ENCODE measurements at regions not wholly inside any gene's neighbourhood (a gene's known extent, or its start where the extent isn't known, plus 50 kb on each side); places are given as distances from the start of the nearest gene placed in this dataset.

DNA sequence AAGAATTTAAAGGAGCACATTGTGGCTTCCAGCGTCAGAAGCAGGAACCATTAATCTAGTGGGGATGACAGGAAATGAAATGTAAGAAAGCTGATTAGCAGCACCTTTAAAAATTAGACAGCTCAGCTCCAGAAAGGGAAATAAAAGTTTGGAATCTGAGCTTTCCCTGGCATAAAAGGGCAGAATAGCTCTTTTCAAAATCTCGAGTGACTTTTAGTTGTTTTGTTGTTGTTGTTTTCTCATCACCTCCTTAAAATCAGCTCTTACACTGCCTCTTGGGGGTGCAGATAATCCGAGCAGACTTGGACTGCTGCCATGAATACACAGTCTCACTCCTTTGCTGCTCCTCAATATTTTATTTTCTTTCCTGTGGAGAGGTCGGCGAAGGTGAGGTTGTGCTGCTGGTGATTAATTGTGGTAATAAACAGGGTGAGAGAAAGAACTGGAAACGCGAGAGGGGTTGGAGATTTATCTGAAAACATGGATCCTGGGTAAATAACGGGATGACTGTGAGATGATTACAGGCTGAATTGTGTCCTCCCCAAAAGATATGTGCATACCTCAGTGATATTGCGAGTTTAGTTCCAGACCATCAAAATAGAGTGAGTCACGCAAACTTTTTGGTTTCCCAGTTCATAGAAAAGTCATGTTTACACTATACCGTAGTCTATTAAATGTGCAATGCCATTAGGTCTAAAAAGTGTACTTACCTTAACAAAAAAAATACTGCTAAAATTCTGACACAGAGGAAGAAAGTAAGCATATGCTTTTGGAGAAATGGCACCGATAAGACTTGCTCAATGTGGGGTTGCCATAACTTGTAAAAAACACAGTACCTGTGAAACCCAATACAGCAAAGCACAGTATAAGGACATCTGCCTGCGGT is 787.7 kb downstream of the UQCRFS1 start:
- DNase-seq, result no peak

DNA sequence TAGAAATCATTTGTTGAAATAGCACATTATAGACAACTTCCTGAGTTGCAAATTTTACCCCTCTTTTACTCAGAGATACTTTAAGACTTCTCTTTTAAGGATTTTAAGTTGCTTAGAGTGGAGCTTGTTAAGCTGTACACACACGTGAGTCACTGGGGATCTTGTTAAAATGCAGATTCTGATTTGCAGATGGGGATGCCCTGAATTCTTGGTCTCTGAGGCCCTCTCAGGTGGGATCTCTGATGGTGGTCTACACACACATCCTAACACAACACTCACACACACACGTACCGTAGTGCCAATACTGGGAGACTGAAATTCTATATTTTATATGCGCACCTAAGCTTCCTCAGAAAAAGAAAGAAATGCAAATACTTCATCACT is 788.3 kb downstream of the UQCRFS1 start:
- DNase-seq, result no peak

DNA sequence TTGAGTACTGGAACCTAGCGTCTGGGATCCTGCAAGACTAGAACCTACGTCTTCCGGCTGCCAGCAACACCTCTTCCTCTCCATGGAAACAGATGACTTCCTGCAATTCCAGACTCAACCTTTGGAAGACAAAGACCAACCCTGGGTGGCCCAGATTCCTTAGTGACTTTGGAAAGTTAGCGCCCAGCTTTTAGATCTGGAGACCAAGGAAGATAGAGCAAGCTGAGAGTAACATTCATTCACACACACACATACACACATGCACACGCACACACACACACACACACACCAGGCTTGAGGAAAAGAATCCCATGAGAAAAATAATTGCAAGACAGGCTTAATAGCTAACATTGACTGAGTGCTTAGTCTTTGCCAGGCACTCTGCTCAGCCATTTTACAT is 788.9 kb downstream of the UQCRFS1 start:
- no peak for DNase-seq

- DNase-seq, result no peak
Measured at GRCh38 chr19:28422791-28423650, 789.9 kb downstream of the UQCRFS1 start.

- no peak for DNase-seq
Measured at GRCh38 chr19:28422046-28422445, 790.9 kb downstream of the UQCRFS1 start.

GRCh38 chr19:28420811-28421550 is 792.0 kb downstream of the UQCRFS1 start:
- DNase-seq, result no peak

DNA sequence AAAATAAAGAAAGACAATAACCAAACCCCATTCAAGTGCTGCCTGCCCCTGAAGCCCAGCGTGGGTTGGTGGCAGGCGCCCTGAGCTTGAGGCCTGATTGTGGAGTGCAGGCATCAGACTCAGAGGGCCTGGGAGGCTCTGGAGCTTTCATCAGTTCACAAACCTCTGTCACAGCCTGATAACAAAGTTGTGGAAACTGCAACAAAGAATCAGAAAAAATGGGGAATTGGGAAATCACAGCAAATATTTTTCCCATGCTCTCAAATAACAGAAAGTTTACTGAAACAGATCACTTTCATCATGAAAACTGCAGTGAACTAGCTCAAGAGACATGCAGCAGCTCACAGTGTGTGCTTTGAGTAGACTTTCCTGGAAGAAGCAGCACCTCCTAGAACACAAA is 793.6 kb downstream of the UQCRFS1 start:
- DNase-seq, result no peak

DNA sequence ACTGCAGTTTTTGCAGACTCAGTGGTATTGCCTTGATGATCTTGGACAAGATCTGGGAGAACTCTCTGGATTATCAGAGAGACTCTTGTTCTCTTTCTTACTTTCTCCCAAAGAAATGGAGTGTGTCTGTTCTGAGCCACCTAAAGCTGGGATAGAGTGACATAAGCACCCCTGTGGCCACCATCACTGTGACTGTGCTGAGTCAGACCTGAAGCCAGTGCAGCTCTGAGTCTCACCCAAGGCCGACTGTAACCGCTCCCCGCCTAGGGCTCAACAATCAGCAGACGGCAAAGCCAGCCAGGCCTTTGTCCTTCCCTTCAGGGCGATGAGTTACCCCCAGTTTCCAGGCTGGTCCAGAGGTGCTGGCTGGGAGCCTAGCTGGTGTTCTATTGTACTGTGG is 795.6 kb downstream of the UQCRFS1 start:
- no peak for DNase-seq

GRCh38 chr19:28416245-28416644 is 796.7 kb downstream of the UQCRFS1 start:
- DNase-seq, result no peak

- DNase-seq, result no peak
Measured at GRCh38 chr19:28414748-28415147, 798.2 kb downstream of the UQCRFS1 start.

DNA sequence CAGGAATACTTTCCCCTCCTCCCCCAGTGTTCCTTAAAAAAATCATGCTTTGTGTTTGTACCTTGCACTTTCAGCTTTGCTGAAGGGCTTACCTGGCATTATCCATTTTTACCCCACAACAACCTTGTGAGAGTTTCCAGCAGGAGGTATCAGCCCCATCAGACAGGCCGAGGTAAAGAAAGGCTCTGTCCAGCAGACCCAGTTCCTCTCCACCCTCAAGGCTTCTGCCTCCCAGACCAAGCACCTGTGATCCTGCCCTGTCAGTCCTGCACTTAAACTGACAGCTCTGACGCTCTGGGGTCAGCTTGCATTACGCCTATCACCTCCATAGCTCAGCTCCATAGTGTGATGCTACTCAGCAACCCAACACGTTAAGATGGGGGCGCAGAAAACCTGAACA is 803.1 kb downstream of the UQCRFS1 start:
- DNase-seq, result no peak

- no peak for DNase-seq
Measured at GRCh38 chr19:28406966-28407365, 806.0 kb downstream of the UQCRFS1 start.

- no peak for DNase-seq
Measured at GRCh38 chr19:28405346-28405742, 807.6 kb downstream of the UQCRFS1 start.

DNA sequence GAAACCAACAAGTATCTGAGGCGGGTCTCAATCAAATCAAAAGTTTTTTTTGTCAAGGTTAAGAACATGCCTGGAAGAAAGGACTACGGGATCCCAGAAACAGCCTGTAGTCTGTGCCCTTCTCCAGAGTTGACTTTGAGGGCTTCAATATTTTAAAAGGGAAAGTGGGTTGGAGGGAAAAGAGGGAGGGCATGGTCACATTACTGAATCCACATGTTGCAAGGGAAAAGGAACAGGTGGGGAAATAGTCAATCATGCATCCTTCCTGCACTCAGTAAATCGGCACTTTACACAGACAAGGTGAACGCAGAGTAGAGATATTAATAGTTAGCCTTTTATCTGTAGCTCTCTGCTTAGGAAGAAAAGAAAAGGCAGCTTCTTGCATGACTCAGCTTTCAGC is 808.5 kb downstream of the UQCRFS1 start:
- no peak for DNase-seq

- no peak for DNase-seq
Measured at GRCh38 chr19:28403690-28404089, 809.3 kb downstream of the UQCRFS1 start.

GRCh38 chr19:28402701-28403290 is 810.2 kb downstream of the UQCRFS1 start:
- DNase-seq, result no peak

DNA sequence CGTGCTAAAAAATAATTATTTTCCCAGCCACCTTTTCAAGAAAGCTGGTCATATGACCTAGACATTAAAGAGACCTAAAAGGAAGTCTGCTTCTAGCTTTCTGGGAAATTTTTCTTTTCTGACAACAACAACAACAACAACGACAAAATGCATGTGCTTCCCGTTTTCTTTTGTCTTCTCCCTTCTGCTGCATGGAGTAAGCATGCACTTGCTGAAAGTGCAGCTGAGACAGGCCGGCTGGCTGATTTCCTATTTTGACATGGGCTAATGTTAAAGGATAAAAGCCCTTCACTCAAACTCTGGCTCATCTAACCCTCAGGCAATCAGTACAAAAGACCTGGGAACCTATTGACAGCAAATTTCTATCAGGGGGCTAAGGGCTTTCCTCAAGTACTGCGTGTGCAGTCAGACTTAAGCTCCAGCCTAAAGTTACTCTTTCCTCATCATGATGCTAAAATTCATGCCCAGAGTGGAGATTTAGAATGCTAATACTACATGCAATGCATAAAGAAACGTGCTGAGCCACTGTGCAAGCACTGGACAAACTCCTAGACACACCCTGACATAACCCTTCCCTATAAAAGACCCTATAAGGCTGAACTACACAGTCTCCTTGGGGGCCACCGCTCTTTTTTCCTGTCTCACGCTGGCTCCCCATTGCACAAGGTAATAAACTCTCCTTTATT is 811.1 kb downstream of the UQCRFS1 start:
- no peak for DNase-seq

DNA sequence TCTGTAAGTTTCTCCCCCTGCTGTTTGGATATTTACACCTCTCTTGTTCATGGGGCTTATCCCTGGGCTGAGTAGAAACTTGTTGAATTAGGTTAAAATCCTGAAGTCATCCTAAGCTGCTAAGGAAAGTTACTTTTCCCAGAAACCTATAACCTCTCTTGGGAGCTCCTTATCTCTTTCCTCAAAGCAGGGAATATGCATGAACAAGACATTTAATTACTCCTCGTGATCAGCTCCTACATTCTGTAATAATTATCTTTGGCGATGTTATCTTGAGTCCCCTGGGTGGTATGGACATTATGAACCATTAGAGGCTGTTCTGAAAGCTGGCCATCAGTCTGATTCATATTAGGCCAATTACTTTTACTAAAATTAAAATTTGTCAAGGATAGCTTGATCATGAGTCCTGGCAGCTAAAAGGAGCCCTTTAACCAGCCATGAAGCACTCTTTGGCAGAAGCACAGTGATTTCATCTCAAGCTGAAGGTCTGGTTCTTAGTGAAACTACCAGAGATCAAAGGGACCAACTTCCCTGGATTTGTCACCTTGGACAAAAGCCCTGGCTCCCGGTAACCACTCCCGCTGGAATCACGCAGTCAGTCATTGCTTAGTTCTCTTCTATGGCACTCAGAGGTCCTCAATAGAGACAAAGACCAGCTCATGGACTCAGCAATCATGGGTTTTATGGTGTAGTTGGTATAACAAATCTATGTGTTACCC is 811.8 kb downstream of the UQCRFS1 start:
- DNase-seq, result no peak

GRCh38 chr19:28399187-28399586 is 813.8 kb downstream of the UQCRFS1 start:
- DNase-seq, result no peak

DNA sequence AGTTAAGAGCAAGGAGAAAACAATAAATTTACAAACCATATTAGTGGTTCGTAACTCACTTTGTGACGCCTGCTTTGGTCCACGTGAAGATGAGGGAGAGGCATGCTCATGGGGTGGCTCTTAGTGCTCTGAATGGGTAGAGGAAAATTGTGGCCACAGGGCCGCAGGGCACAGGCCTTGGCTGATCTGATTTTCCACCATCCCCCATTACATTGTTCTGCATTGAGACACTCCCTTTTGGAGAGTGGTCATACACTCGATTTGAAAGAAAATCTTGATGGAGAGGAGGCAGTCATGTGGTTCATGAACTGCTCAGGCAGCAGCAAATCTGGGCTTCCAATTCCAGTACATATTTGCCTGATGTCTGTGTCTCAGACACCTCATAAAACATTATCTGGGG is 815.2 kb downstream of the UQCRFS1 start:
- no peak for DNase-seq

DNA sequence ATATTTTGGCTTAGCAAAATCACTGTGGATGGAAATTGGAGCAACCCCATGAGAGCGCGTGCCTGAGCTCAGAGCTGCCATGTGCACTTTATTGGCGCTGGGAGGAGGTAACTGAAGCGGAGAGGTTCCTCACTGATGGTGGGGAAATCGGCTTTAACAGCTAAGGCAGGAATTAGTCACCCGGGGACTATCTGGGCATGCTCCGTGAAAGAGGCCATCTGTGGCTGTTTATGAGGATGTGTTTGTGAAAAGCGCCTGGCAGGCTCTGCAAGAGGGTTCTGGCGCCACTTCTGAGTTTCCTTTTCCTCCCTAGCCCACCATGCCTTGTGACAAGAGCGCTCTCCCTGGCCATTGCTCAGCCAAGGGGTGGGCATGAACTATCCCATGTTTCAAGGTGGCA is 815.6 kb downstream of the UQCRFS1 start:
- no peak for DNase-seq

Measured in CD4-positive, alpha-beta T cell treated with Interleukin-21 for 1 hour (primary cell).